ENCODE measurements at regions not wholly inside any gene's neighbourhood (a gene's known extent, or its start where the extent isn't known, plus 50 kb on each side); places are given as distances from the start of the nearest gene placed in this dataset.
"Not testable (repeated sequence)": the region's sequence is repeated elsewhere in the genome, so short reads cannot be mapped to it uniquely, and the experiment has no call there.

- POLR2A ChIA-PET, result no interaction called here
- no peaks in the 10 kb centered on the region for H3K36me3 ChIP-seq (ENCODE audit: control insufficient read depth in 2 of 2, insufficient read depth in 1 of 2, low read length in 2 of 2)
- CTCF ChIA-PET, result no interaction called here
- no peak for TF ChIP-seq ZSCAN4 (tag by site-specific recombination; IDR thresholded peaks at IDR 0.05)
- H3K4me1 ChIP-seq (ENCODE audit: control insufficient read depth, insufficient read depth, low read length), result no peaks in the 10 kb centered on the region
- H3K4me3 ChIP-seq (ENCODE audit: low read depth, low read length), result no peak overlapping the region
- no peaks in the 10 kb centered on the region for H3K9me3 ChIP-seq (ENCODE audit: control insufficient read depth, insufficient read depth, low read depth, low read length)
- H3K27ac ChIP-seq (ENCODE audit: extremely low read depth, low read depth, low read length), result no peak overlapping the region
These were observed 291.1 kb upstream of the EXOC2 start for GRCh38 chr6:984031-984430.

- POLR2A ChIA-PET, result no interaction called here
- Histone ChIP-seq H3K9me3 (ENCODE audit: control insufficient read depth, insufficient read depth, low read depth, low read length) (no peaks in the 10 kb centered on the region; the same call in 1 of the 2 replicates), H3K4me3 (ENCODE audit: low read depth, low read length) (no peak overlapping the region), H3K4me1 (ENCODE audit: control insufficient read depth, insufficient read depth, low read length) (no peaks in the 10 kb centered on the region), H3K36me3 (ENCODE audit: control insufficient read depth in 2 of 2, insufficient read depth in 1 of 2, low read length in 2 of 2) (no peaks in the 10 kb centered on the region), H3K27ac (ENCODE audit: extremely low read depth, low read depth, low read length) (no peak overlapping the region)
- CTCF ChIA-PET, result no interaction called here
- TF ChIP-seq ZNF148 (tag by site-specific recombination; IDR thresholded peaks at IDR 0.05; ENCODE audit: borderline replicate concordance), result no peak
- TF ChIP-seq GFI1B (tag by site-specific recombination; IDR thresholded peaks at IDR 0.05), result no peak
- no peak for TF ChIP-seq PRDM6 (tag by site-specific recombination; IDR thresholded peaks at IDR 0.05)
- TF ChIP-seq ZNF335 (tag by site-specific recombination; conservative IDR thresholded peaks at IDR 0.05), result no peak
These were observed 286.2 kb upstream of the EXOC2 start for GRCh38 chr6:978937-979685.

GRCh38 chr6:977226-977625 lies 284.3 kb upstream of the EXOC2 start:
- POLR2A ChIA-PET; H3K4me3 ChIP-seq (ENCODE audit: low read depth, low read length); H3K27ac ChIP-seq (ENCODE audit: extremely low read depth, low read depth, low read length); H3K36me3 ChIP-seq (ENCODE audit: control insufficient read depth in 2 of 2, insufficient read depth in 1 of 2, low read length in 2 of 2); H3K9me3 ChIP-seq (ENCODE audit: control insufficient read depth, insufficient read depth, low read depth, low read length); H3K4me1 ChIP-seq (ENCODE audit: control insufficient read depth, insufficient read depth, low read length): not testable (repeated sequence)
- CTCF ChIA-PET, result interaction anchor here (0.7 to 1.1 kb wide), 2 partner anchors 14 to 180 kb away, joined by 3 to 4 read pairs; no protein-coding TSS in a partner anchor

- CTCF ChIA-PET, result no interaction called here
- Histone ChIP-seq H3K4me3 (ENCODE audit: low read depth, low read length) (no peak overlapping the region), H3K36me3 (ENCODE audit: control insufficient read depth in 2 of 2, insufficient read depth in 1 of 2, low read length in 2 of 2) (no peaks in the 10 kb centered on the region), H3K9me3 (ENCODE audit: control insufficient read depth, insufficient read depth, low read depth, low read length) (no peaks in the 10 kb centered on the region; the same call in 1 of the 2 replicates), H3K27ac (ENCODE audit: extremely low read depth, low read depth, low read length) (no peak overlapping the region), H3K4me1 (ENCODE audit: control insufficient read depth, insufficient read depth, low read length) (no peaks in the 10 kb centered on the region)
- POLR2A ChIA-PET, result no interaction called here
- TF ChIP-seq ZNF658 (tag by site-specific recombination; IDR thresholded peaks at IDR 0.05), result no peak
- no peak for TF ChIP-seq OSR2 (tag by site-specific recombination; IDR thresholded peaks at IDR 0.05)
- TF ChIP-seq OVOL3 (tag by site-specific recombination; IDR thresholded peaks at IDR 0.05), result no peak
- no peak for TF ChIP-seq RBAK (tag by site-specific recombination; IDR thresholded peaks at IDR 0.05)
- no peak for TF ChIP-seq ZNF664 (tag by site-specific recombination; IDR thresholded peaks at IDR 0.05)
- TF ChIP-seq KLF9 (tag by site-specific recombination; IDR thresholded peaks at IDR 0.05; ENCODE audit: low read depth), result no peak
- TF ChIP-seq ZNF548 (tag by site-specific recombination; IDR thresholded peaks at IDR 0.05), result no peak
- TF ChIP-seq ZNF747 (tag by site-specific recombination; IDR thresholded peaks at IDR 0.05), result no peak
- no peak for TF ChIP-seq ZNF449 (tag by site-specific recombination; IDR thresholded peaks at IDR 0.05)
- no peak for TF ChIP-seq ZNF37A (tag by site-specific recombination; IDR thresholded peaks at IDR 0.05)
- no peak for TF ChIP-seq ZNF112 (tag by site-specific recombination; IDR thresholded peaks at IDR 0.05)
- TF ChIP-seq ZNF624 (tag by site-specific recombination; IDR thresholded peaks at IDR 0.05), result no peak
- no peak for TF ChIP-seq ZNF184 (tag by site-specific recombination; IDR thresholded peaks at IDR 0.05)
These were observed 279.2 kb upstream of the EXOC2 start for GRCh38 chr6:971981-972640.
